Keratinocyte (primary cell): ENCODE measurements at regions not wholly inside any gene's neighbourhood (a gene's known extent, or its start where the extent isn't known, plus 50 kb on each side); places are given as distances from the start of the nearest gene placed in this dataset.

Experiments used
- DNase-seq: peaks from one replicate; pipeline ENCODE4 v3.0.0-alpha.2; 2011; ENCODE audit warnings: low read depth, missing footprints, low spot score
- FAIRE-seq: peaks from 2 replicates; lab custom pipeline; 2011; peaks lifted over from hg19 to GRCh38; lab: Jason Lieb, UNC
- H2AFZ ChIP-seq: 2 replicates; pipeline ENCODE4 v1.6.0; 2012; ENCODE audit warnings: low read length, control low read depth, inconsistent platforms; ENCODE audit not compliant: control insufficient read depth
- H3K27ac ChIP-seq: 2 replicates; pipeline ENCODE4 v1.5.1; 2011; ENCODE audit warnings: low read length; ENCODE audit not compliant: control insufficient read depth, insufficient read depth
- H3K27me3 ChIP-seq: 3 replicates; pipeline ENCODE4 v1.6.0; 2011; ENCODE audit warnings: low read length; ENCODE audit not compliant: control insufficient read depth, insufficient read depth; ENCODE audit errors: extremely low read depth
- H3K36me3 ChIP-seq, 2 experiments: 2 replicates in 1 of 2; 3 replicates in 1 of 2; pipeline ENCODE4 v1.5.1; 2011; ENCODE audit warnings: low read length in 2 of 2, mild to moderate bottlenecking in 1 of 2; ENCODE audit not compliant: control insufficient read depth in 2 of 2, insufficient read depth in 2 of 2; ENCODE audit errors: extremely low read depth in 1 of 2
- H3K4me1 ChIP-seq: 3 replicates; pipeline ENCODE4 v1.5.1; 2011; ENCODE audit warnings: low read length; ENCODE audit not compliant: control insufficient read depth, insufficient read depth; ENCODE audit errors: extremely low read depth
- H3K4me2 ChIP-seq: 3 replicates; pipeline ENCODE4 v1.6.0; 2011; ENCODE audit warnings: low read depth, low read length; ENCODE audit not compliant: control insufficient read depth, insufficient read depth; ENCODE audit errors: extremely low read depth
- H3K4me3 ChIP-seq, 3 experiments: fragments of 200-600 bp in 1 of 3; sonication (generic) in 1 of 3; 2 replicates in 2 of 3; 3 replicates in 1 of 3; pipeline ENCODE4 v1.5.1; 2011 to 2016; ENCODE audit warnings: low read length in 3 of 3, mild to moderate bottlenecking in 3 of 3, control low read depth in 2 of 3, inconsistent platforms in 1 of 3, low read depth in 1 of 3, mixed read lengths in 1 of 3, mixed run types in 1 of 3, moderate library complexity in 1 of 3; ENCODE audit not compliant: control insufficient read depth in 2 of 3, insufficient read depth in 2 of 3; ENCODE audit errors: extremely low read depth in 1 of 3
- H3K79me2 ChIP-seq: 2 replicates; pipeline ENCODE4 v1.6.0; 2012; ENCODE audit warnings: low read length; ENCODE audit not compliant: control insufficient read depth, insufficient read depth
- H3K9ac ChIP-seq: 3 replicates; pipeline ENCODE4 v1.6.0; 2011; ENCODE audit warnings: low read length; ENCODE audit not compliant: control insufficient read depth, insufficient read depth; ENCODE audit errors: extremely low read depth
- H3K9me1 ChIP-seq: 3 replicates; pipeline ENCODE4 v1.6.0; 2011; ENCODE audit warnings: low read length; ENCODE audit not compliant: control insufficient read depth, insufficient read depth; ENCODE audit errors: extremely low read depth
- H3K9me3 ChIP-seq: 2 replicates; pipeline ENCODE4 v1.5.1; 2012; ENCODE audit warnings: low read depth, low read length; ENCODE audit not compliant: control insufficient read depth
- H4K20me1 ChIP-seq: 3 replicates; pipeline ENCODE4 v1.6.0; 2011; ENCODE audit warnings: low read length; ENCODE audit not compliant: control insufficient read depth, insufficient read depth; ENCODE audit errors: extremely low read depth
- EZH2 ChIP-seq: IDR thresholded peaks from one replicate; pipeline ENCODE4 v1.6.1; 2012; ENCODE audit warnings: inconsistent platforms, mild to moderate bottlenecking, low read length, moderate library complexity
- dilution Hi-C: fragments of 300-500 bp; cut with MboI; formaldehyde crosslinking; loops from one replicate; pipeline ENCODE4 v1.7.0; 2020; ENCODE audit warnings: low sequenced_read_pairs; ENCODE audit not compliant: extremely low pct_ligation_motif_present
- TF ChIP-seq, protein P1 (sequence below), 3 experiments: IDR thresholded peaks in 1 of 3; conservative IDR thresholded peaks in 1 of 3; optimal IDR thresholded peaks in 1 of 3; 2 replicates in 2 of 3; 3 replicates in 1 of 3; pipeline versions ENCODE3 to v1.5.1; 2011; ENCODE audit warnings: low read length in 3 of 3, mild to moderate bottlenecking in 3 of 3, moderate library complexity in 2 of 3, control low read depth in 1 of 3, inconsistent platforms in 1 of 3; ENCODE audit not compliant: insufficient read depth in 2 of 3; ENCODE audit errors: extremely low read depth in 1 of 3

DNA sequence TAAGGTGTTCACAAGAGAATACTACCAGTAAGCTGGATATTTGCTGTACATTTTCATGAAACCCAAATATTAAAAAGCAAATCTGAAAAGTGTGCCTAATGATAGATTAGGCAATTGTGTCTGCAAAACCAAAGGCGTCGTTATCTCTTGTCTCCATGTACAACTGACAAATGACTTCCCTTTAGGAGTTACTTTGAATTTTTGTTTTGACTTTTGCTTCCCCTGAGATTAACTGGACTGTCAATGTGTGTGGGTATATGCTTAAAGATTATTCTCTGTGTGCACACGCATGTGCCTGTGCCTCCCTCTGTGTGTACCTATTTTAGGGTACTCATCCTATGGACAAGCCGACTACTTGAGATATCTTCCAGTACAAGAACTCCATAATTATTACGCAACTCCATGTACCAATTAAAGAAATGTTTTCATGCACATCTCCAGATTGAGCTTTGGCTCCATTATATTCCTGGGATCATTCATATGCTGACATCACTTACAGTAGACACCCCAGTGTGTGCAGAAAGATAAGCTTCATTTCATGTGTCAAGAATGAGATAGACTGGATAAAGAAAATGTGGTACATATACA lies 431.2 kb upstream of the ADAMTS9 start:
- H3K9me3 ChIP-seq = no peaks in the 10 kb centered on the region
- H3K9ac ChIP-seq = no peak overlapping the region
- TF ChIP-seq EZH2 = no peak
- TF ChIP-seq, protein P1, sequence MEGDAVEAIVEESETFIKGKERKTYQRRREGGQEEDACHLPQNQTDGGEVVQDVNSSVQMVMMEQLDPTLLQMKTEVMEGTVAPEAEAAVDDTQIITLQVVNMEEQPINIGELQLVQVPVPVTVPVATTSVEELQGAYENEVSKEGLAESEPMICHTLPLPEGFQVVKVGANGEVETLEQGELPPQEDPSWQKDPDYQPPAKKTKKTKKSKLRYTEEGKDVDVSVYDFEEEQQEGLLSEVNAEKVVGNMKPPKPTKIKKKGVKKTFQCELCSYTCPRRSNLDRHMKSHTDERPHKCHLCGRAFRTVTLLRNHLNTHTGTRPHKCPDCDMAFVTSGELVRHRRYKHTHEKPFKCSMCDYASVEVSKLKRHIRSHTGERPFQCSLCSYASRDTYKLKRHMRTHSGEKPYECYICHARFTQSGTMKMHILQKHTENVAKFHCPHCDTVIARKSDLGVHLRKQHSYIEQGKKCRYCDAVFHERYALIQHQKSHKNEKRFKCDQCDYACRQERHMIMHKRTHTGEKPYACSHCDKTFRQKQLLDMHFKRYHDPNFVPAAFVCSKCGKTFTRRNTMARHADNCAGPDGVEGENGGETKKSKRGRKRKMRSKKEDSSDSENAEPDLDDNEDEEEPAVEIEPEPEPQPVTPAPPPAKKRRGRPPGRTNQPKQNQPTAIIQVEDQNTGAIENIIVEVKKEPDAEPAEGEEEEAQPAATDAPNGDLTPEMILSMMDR (optimal IDR thresholded peaks at IDR 0.05 in 1 of 3, IDR thresholded peaks at IDR 0.05 in 1 of 3, conservative IDR thresholded peaks at IDR 0.05 in 1 of 3; ENCODE audit: extremely low read depth in 1 of 3, insufficient read depth in 2 of 3, low read length in 3 of 3) = no peak
- no peaks in the 10 kb centered on the region for H3K79me2 ChIP-seq
- H3K9me1 ChIP-seq = no peaks in the 10 kb centered on the region
- no peak overlapping the region for H3K4me2 ChIP-seq
- no peaks in the 10 kb centered on the region for H3K36me3 ChIP-seq
- no peak overlapping the region for H2AFZ ChIP-seq
- DNase-seq (no peak), FAIRE-seq (no peak)
- no peak overlapping the region for H3K4me3 ChIP-seq
- H3K27me3 ChIP-seq = no peaks in the 10 kb centered on the region
- no peak overlapping the region for H3K27ac ChIP-seq
- dilution Hi-C loops = no loop called here
- H3K4me1 ChIP-seq = no peaks in the 10 kb centered on the region
- H4K20me1 ChIP-seq = no peaks in the 10 kb centered on the region

DNA sequence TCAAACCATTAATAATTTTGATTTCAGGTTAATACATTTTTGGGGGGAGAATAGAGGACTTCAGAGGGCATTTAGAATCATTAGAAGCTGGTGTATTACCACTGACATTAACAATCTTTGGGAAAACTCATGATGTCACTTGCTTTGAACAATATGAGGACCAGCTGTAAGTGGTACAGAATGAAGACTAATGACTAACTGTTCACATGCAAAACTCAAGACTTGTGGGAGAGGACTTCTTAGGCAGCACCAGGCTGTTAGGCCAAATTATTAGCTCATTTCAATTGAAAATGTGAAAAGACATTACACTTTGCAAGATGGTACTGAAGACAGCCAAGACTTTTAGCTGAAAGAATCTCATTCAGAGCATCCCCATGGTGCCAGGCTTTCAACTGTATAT lies 426.2 kb upstream of the ADAMTS9 start:
- Histone ChIP-seq H3K27ac (no peak overlapping the region), H3K27me3 (no peaks in the 10 kb centered on the region), H3K9me3 (no peaks in the 10 kb centered on the region), H4K20me1 (no peaks in the 10 kb centered on the region), H3K4me3 (no peak overlapping the region), H3K4me1 (no peaks in the 10 kb centered on the region), H2AFZ (no peak overlapping the region), H3K4me2 (no peak overlapping the region), H3K9ac (no peak overlapping the region), H3K79me2 (no peaks in the 10 kb centered on the region), H3K36me3 (no peaks in the 10 kb centered on the region), H3K9me1 (no peaks in the 10 kb centered on the region)
- TF ChIP-seq, protein P1 (optimal IDR thresholded peaks at IDR 0.05 in 1 of 3, IDR thresholded peaks at IDR 0.05 in 1 of 3, conservative IDR thresholded peaks at IDR 0.05 in 1 of 3; ENCODE audit: extremely low read depth in 1 of 3, insufficient read depth in 2 of 3, low read length in 3 of 3) = no peak
- no peak for DNase-seq
- dilution Hi-C loops = no loop called here
- FAIRE-seq = no peak
